Suprapubic skin (tissue), 4 donors: ENCODE measurements at regions not wholly inside any gene's neighbourhood (a gene's known extent, or its start where the extent isn't known, plus 50 kb on each side); places are given as distances from the start of the nearest gene placed in this dataset.

Source experiments
- DNase-seq, 2 donors: peaks; one replicate each; pipeline ENCODE4 v3.0.0-alpha.2; 2019; ENCODE audit warnings: low spot score in 2 of 2
- H3K27ac ChIP-seq: fragments of 200-600 bp; sonication (generic); one replicate; pipeline ENCODE4 v1.5.1; 2019
- H3K27me3 ChIP-seq: fragments of 200-600 bp; sonication (generic); one replicate; pipeline ENCODE4 v1.5.1; 2019
- H3K36me3 ChIP-seq: fragments of 200-600 bp; sonication (generic); one replicate; pipeline ENCODE4 v1.5.1; 2019
- H3K4me1 ChIP-seq: fragments of 200-600 bp; sonication (generic); one replicate; pipeline ENCODE4 v1.5.1; 2019
- H3K4me3 ChIP-seq: fragments of 200-600 bp; sonication (generic); one replicate; pipeline ENCODE4 v1.5.1; 2019; ENCODE audit warnings: mild to moderate bottlenecking
- H3K9me3 ChIP-seq: fragments of 200-600 bp; sonication (generic); one replicate; pipeline ENCODE4 v1.5.1; 2019
- CTCF ChIP-seq, 2 donors: fragments of 200-600 bp in 1 of 2; fragments of 450-650 bp in 1 of 2; sonication (generic) in 1 of 2; IDR thresholded peaks; one replicate each; pipeline ENCODE4 v1.5.1; 2016 to 2019; ENCODE audit warnings: antibody characterized with exemption in 2 of 2, mild to moderate bottlenecking in 1 of 2, moderate library complexity in 1 of 2
- EP300 ChIP-seq: sonication (generic); formaldehyde crosslinking; IDR thresholded peaks from one replicate; pipeline ENCODE4 v1.6.1; 2017; ENCODE audit warnings: antibody characterized with exemption
- POLR2A ChIP-seq, 2 donors: fragments of 450-650 bp; IDR thresholded peaks; one replicate each; pipeline ENCODE4 v1.6.1; 2017; ENCODE audit warnings: antibody characterized with exemption in 2 of 2, mild to moderate bottlenecking in 2 of 2, moderate library complexity in 2 of 2
- POLR2AphosphoS5 ChIP-seq, 3 donors: sonication (generic); formaldehyde crosslinking; IDR thresholded peaks; one replicate each; pipeline ENCODE4 v1.6.1; 2017; ENCODE audit warnings: antibody characterized with exemption in 3 of 3
- WGBS: methylation state at CpG from one replicate; pipeline ENCODE4 v1.1.5; 2018; 5-methylcytosine and 5-hydroxymethylcytosine counted together

GRCh38 chr3:190984502-190985244 lies 122.2 kb upstream of the GMNC start:
- Histone ChIP-seq H3K9me3 (peaks cover 8% of the 10 kb centered on the region), H3K27me3 (no peaks in the 10 kb centered on the region), H3K4me3 (no peak overlapping the region), H3K27ac (no peak overlapping the region), H3K4me1 (no peaks in the 10 kb centered on the region), H3K36me3 (no peaks in the 10 kb centered on the region)
- WGBS: 88% methylated on average over 4 of the region's 4 CpGs
- no peak for DNase-seq
- TF ChIP-seq POLR2A (IDR thresholded peaks at IDR 0.05) (no peak), EP300 (no peak), CTCF (IDR thresholded peaks at IDR 0.05) (no peak), POLR2AphosphoS5 (IDR thresholded peaks at IDR 0.05) (no peak)

DNA sequence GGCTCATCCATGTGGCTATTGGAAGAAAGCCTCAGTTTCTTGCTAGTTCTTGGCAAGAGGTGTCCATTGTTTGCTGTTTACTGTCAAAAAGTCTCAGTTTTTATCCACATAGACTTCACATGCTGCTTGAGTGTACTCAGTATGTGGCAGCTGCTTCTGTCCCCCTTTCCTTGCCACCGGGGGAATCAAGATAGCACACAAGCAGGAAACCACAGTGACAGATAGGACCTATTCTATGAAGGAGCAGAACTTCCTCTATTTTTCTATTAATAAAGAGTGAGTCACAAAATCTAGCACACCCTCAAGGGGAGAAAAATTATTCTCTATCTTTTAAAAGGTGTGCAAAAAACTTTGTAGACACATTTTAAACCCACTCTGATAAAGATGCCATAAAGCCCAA lies 121.4 kb upstream of the GMNC start:
- Histone ChIP-seq H3K4me1 (no peaks in the 10 kb centered on the region), H3K27ac (no peak overlapping the region), H3K4me3 (no peak overlapping the region), H3K9me3 (peaks cover 8% of the 10 kb centered on the region), H3K27me3 (no peaks in the 10 kb centered on the region), H3K36me3 (no peaks in the 10 kb centered on the region)
- no peak for DNase-seq
- WGBS: 41% methylated on average over 1 of the region's 1 CpG
- no peak for TF ChIP-seq POLR2AphosphoS5 (IDR thresholded peaks at IDR 0.05)
- TF ChIP-seq CTCF (IDR thresholded peaks at IDR 0.05): no peak
- TF ChIP-seq POLR2A (IDR thresholded peaks at IDR 0.05): no peak
- TF ChIP-seq EP300: no peak

DNA sequence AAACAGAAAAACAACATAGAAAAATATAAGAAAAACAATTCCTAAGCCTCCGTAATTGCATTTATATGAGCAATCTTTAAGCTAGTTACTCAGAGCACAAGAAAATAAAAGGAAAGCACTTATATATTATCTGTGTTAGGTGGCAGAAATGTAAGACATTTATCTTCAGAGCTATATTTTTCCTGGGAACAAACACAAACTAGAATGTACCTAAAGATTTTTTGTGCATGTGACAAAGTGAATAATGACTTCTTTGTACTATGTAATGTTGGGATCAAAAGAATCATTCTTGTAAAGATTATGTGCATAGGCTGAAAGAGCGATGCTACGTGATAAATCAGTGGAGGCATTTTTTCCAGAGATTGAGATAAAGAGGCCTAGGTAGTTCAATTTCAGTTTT lies 111.3 kb upstream of the GMNC start:
- no peak for DNase-seq
- no peaks in the 10 kb centered on the region for H3K4me1 ChIP-seq
- WGBS: 71% methylated on average over 3 of the region's 3 CpGs
- H3K4me3 ChIP-seq: no peak overlapping the region
- TF ChIP-seq POLR2A (IDR thresholded peaks at IDR 0.05) (no peak), CTCF (IDR thresholded peaks at IDR 0.05) (no peak), EP300 (no peak), POLR2AphosphoS5 (IDR thresholded peaks at IDR 0.05) (no peak)
- no peaks in the 10 kb centered on the region for H3K9me3 ChIP-seq
- H3K36me3 ChIP-seq: no peaks in the 10 kb centered on the region
- H3K27ac ChIP-seq: no peak overlapping the region
- H3K27me3 ChIP-seq: no peaks in the 10 kb centered on the region

- WGBS: 23% methylated on average over 1 of the region's 1 CpG
Observed at GRCh38 chr3:190972840-190973270, 110.4 kb upstream of the GMNC start.

More at GRCh38 chr3:190972840-190973270, 110.4 kb upstream of the GMNC start:
- TF ChIP-seq POLR2A (IDR thresholded peaks at IDR 0.05): no peak
- TF ChIP-seq POLR2AphosphoS5 (IDR thresholded peaks at IDR 0.05): no peak
- no peak for TF ChIP-seq EP300
- no peak for TF ChIP-seq CTCF (IDR thresholded peaks at IDR 0.05)
- DNase-seq: no peak
- no peaks in the 10 kb centered on the region for H3K4me1 ChIP-seq
- no peaks in the 10 kb centered on the region for H3K27me3 ChIP-seq
- no peaks in the 10 kb centered on the region for H3K36me3 ChIP-seq
- no peak overlapping the region for H3K27ac ChIP-seq
- H3K9me3 ChIP-seq: no peaks in the 10 kb centered on the region
- H3K4me3 ChIP-seq: no peak overlapping the region
